NCI-H128 (cell line): ENCODE measurements at regions not wholly inside any gene's neighbourhood (a gene's known extent, or its start where the extent isn't known, plus 50 kb on each side); places are given as distances from the start of the nearest gene placed in this dataset.

ENCODE experiments used
- DNase-seq: peaks from one replicate; lab custom pipeline; 2025; ENCODE audit not compliant: unreplicated experiment; lab: John Stamatoyannopoulos, UW

GRCh38 chr6:164010441-164011103 is 596.1 kb downstream of the QKI start:
- no peak for DNase-seq

DNA sequence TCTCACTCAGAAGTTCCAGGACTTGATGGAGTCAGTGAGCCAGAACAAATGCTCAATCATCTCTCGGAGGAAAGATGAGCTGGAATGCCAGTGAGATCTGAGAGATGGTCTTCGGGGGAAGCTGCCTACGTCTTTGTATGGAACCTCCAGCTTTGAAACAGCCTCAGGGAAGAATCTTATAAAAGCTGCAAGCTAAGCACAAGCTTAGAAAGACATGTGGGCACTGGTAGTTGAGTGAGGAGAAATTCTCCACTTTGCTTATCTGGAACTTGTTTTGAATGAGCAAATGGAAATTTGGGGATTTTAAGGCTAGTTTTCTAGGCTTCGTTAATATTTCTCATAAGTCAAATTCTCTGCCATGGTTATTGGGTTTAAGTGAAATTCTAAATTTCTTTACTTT is 594.4 kb downstream of the QKI start:
- DNase-seq: no peak

- no peak for DNase-seq
Measured at GRCh38 chr6:164007881-164008280, 593.4 kb downstream of the QKI start.

GRCh38 chr6:164006459-164006858 is 591.9 kb downstream of the QKI start:
- DNase-seq: no peak

DNA sequence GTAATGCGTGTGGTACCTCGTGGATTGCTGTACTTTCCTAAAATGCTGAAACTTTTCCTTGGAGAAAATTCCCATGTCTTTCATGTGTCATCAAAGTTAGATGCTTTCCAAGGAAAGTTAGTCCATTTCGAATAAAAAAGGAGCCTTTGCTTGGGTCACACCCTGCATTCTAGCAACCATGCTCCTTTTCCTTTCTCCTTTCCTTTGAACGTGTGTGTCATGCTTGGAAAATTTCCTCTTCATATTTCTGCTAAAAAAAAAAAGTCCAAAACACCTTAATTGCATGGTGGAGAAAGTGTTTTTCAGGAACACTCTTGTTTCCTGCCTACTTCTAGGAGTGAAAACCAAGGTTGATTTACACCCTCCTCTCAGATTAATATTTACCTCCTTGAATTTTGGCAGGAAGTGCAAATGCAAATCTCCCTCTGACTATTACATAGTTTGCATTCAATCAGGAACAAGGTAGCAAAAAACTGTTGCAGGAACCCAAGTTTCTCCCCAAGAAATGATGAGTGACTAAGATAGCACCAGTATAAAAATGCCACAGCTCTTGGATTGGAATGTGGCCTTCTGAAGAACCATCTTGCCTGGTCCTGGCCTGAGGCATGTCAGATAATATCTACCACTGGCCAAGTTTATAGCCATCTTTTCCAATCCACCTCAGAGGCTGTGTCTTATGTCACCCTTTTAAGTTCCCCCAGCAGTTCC is 590.6 kb downstream of the QKI start:
- no peak for DNase-seq

DNA sequence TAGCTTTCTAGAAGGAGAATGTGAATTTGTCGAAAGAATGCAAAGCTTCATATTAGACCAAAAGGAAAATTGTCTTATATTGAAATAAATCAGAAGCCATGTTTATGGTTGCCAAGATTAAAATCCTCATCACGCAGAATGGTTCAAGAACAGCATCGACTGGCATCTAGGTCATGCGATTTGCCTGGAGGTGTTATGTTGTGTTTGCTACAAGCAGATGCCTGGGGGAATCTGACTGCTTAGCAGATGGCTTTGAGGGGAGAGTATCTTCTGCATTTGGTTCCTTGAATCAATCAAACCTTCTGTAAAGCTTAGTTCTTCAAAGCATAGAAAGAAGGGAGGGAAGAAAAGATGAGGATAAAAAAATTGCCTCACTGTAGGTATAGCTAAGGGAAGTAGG is 585.8 kb downstream of the QKI start:
- DNase-seq: no peak

- no peak for DNase-seq
Measured at GRCh38 chr6:163999475-164000125, 585.1 kb downstream of the QKI start.

GRCh38 chr6:163998496-163998895 is 584.0 kb downstream of the QKI start:
- DNase-seq: no peak

- no peak for DNase-seq
Measured at GRCh38 chr6:163996491-163996890, 582.0 kb downstream of the QKI start.

GRCh38 chr6:163994566-163994965 is 580.0 kb downstream of the QKI start:
- no peak for DNase-seq

DNA sequence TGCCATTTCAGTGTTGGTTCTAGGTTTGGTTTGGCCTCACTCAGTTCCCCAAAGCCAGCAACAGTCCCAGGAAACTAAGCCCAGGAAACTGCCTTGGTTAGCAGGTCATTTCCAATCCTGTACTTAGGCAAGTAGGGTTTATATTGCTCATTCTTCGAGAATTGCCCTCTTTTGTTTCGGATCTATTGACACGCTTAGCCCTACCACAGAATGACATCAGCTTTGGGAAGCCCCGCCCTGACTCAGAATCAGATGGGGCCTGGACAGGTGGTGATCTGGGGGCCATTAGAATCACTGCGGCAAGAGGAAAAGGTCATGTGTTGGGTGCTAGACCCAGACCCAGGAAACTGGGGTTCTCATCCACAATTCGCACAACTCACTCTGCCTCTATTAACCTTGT is 578.2 kb downstream of the QKI start:
- DNase-seq: no peak

DNA sequence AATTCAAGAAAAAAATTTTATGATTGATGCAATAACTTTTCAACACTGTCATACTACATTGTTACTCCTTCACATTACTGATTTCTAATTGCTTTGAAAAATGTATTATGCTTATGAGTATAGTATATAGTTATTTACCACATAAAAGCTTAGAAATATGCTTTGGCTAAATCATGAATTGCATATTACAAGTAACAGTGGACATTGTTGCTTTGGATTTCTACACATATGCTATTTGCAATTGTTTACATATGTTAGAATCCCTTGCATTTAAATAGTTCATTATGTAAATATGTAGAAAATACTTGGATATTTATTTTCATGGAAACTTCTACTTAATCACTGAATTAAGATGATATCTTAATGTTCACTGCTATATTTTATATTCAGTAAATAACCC is 577.5 kb downstream of the QKI start:
- no peak for DNase-seq

DNA sequence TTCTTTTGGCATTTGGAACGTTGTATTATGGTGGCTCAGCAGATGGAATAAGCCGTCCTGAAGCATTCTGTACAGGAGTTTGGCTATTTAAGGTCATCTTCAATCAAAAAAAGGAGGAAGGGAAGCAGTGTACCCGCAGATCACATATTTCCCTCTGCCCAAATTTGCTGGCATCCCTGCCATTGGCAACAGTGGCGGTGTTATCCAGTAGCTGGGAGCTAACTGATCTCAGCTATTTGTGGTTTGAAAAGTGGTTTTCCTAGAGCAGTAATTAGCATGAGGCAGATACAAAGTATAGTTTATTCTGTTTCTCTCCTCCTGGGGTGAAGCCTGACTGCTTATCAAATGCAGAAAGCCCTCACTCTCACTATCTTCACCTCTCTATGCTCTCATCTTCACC is 576.8 kb downstream of the QKI start:
- DNase-seq: no peak

- DNase-seq: no peak
Measured at GRCh38 chr6:163986313-163986712, 571.8 kb downstream of the QKI start.

GRCh38 chr6:163985710-163986109 is 571.2 kb downstream of the QKI start:
- DNase-seq: no peak

DNA sequence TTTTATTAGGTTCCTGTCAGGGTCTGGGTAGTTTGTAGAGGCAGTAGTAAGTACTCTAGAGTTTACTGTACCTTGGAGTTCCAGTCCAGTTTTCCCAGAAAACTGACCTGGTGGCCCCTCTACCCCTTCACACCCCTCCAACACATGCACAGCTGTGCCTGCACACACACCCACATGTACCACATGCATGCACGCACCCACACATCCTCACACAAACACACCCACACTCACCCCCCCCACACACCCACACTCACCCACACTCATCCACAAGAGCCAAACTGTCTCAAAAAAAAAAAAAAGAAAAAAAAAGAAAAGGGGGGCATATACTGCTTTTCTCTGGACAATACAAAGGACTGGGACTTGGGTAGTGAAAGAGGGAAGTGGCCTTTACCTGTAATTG is 570.5 kb downstream of the QKI start:
- no peak for DNase-seq

DNA sequence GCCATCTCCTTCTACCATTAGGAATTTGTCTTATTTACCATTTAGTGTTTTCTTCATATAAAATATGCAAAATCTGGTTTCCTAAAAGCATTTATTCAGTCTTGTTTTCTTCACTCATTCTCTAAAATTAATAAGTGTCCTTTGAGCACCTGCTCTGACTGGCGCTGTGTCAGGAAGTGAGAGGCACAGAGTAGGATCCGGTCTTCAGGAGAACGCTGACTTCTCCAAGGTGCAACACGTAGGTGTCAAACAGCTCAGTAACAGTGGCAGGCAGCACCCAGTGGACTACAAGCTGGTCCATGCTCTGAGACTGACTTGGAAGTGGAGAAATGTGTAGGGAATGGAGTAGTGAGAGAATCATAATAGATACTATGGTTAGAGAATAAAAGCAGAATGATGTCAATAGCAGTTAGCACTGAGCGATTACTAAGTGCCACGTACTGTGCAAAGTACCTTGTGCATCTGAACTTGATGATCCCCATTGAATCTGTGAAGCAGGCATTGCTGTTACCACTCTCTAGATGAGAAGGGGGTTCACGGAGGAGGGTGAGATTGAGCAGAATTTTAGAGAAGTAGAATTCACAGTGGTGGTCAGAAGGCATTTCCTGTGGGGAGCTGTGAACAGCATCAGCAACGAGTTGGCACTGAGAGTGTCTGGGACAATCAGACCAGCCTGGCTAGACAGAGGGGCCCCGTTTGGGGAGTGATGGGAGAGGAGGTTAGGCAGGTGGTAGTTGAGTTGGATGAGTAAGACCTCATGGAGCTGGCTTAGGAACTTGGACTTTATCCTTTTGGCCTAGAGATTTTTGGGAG is 569.8 kb downstream of the QKI start:
- DNase-seq: no peak

DNA sequence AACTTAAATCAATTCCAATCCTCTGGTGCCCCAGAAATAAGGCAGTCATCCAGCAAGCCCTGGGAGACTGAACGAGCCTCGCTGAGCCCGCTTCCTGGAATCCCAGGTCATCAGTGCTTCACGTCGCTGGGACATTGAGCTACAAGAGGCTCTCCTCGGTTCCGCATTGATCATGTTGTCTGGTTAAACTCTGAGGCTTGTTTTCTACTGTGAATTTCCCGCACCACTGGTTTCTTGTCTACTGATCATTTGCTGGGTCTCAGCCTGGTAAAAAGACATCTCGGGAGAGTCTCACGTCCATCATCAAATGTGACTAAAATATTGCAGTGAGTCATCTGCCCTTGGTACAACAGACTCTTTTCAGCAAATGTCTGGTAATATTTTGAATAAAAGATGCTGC is 569.2 kb downstream of the QKI start:
- DNase-seq: no peak

DNA sequence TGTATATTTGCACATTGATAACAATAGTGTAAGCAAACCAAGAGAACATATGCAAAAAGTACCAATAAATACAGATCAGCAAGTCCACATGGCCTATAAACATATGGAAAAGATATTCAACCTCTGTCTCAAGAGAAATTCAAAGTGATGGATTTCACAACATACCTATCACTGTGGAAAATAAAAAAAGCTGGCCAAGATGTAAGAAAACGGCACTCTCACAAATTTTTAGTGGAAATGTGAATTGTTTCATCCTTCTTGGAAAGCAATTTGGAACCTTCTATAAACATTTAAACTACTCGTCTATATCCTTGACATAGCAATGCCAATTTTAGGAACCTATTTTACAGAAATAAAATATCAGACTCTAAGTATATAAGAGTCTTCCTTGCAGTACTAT is 559.8 kb downstream of the QKI start:
- DNase-seq: no peak

GRCh38 chr6:163971841-163972838 is 557.6 kb downstream of the QKI start:
- DNase-seq: no peak
